Esophagus squamous epithelium (tissue), 5 donors: ENCODE measurements at regions not wholly inside any gene's neighbourhood (a gene's known extent, or its start where the extent isn't known, plus 50 kb on each side); places are given as distances from the start of the nearest gene placed in this dataset.

Experiments used
- DNase-seq: peaks from one replicate; lab custom pipeline; 2025; lab: John Stamatoyannopoulos, UW
- H3K27ac ChIP-seq, 4 donors: fragments of 200-600 bp; sonication (generic); one replicate each; pipeline ENCODE4 v1.5.1; 2016 to 2019; ENCODE audit warnings: mild to moderate bottlenecking in 1 of 4
- H3K27me3 ChIP-seq, 4 donors: fragments of 200-600 bp; sonication (generic); 1 replicate in 3 of 4; 2 replicates in 1 of 4; pipeline versions ENCODE4 v1.5.1 to v1.6.0; 2017 to 2021; ENCODE audit warnings: antibody characterized with exemption in 1 of 4
- H3K36me3 ChIP-seq, 3 donors: fragments of 200-600 bp; sonication (generic); one replicate each; pipeline ENCODE4 v1.5.1; 2016 to 2019
- H3K4me1 ChIP-seq, 3 donors: fragments of 200-600 bp; sonication (generic); one replicate each; pipeline ENCODE4 v1.5.1; 2017 to 2019
- H3K4me3 ChIP-seq, 4 donors: fragments of 200-600 bp; sonication (generic); 1 replicate in 3 of 4; 2 replicates in 1 of 4; pipeline ENCODE4 v1.5.1; 2016 to 2019; ENCODE audit warnings: mild to moderate bottlenecking in 2 of 4, moderate library complexity in 1 of 4
- H3K9me3 ChIP-seq, 3 donors: fragments of 200-600 bp; sonication (generic); one replicate each; pipeline ENCODE4 v1.5.1; 2016 to 2019
- POLR2A ChIP-seq, 4 donors: fragments of 450-650 bp; IDR thresholded peaks; one replicate each; pipeline ENCODE4 v1.6.1; 2017; ENCODE audit warnings: antibody characterized with exemption in 4 of 4, mild to moderate bottlenecking in 4 of 4, moderate library complexity in 3 of 4
- WGBS, 2 donors: methylation state at CpG; one replicate each; pipeline ENCODE4 v1.1.5; 2018; 5-methylcytosine and 5-hydroxymethylcytosine counted together
- intact Hi-C: fragments of 100-400 bp; cut with DNase I; formaldehyde crosslinking; loops from one replicate; pipeline ENCODE4 v1.15.0; 2022
- TF ChIP-seq, protein P1 (sequence below), 6 experiments: fragments of 450-650 bp in 4 of 6; fragments of 200-600 bp in 2 of 6; sonication (generic) in 2 of 6; IDR thresholded peaks; one replicate each; pipeline ENCODE4 v1.5.1; 2016 to 2019; ENCODE audit warnings: antibody characterized with exemption in 6 of 6, mild to moderate bottlenecking in 4 of 6, moderate library complexity in 4 of 6
- donor health status: DM: yes; HTN: yes; CAD: no.

DNA sequence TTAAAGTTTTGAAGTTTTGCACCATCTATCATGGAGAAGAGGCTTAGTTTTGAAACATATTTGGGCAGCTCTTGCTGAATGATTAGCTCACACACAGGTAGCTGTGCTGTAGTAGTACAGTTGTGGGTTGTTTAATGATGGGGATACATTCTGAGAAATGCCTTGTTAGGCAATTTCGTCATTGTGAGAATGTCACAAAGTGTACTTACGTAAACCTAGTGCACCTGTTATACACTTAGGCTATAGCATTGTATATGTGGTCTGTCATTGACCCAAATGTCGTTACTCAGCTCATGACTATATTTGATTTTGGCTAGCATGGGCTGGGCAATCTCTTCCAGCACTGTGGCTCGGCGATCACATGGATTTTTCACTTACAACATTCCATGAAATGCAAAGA, 247.2 kb upstream of the IGFBP3 start:
- intact Hi-C loops, result no loop called here
- Histone ChIP-seq H3K4me1 (no peaks in the 10 kb centered on the region), H3K27ac (no peak overlapping the region), H3K4me3 (no peak overlapping the region), H3K27me3 (no peaks in the 10 kb centered on the region), H3K36me3 (no peaks in the 10 kb centered on the region), H3K9me3 (no peaks in the 10 kb centered on the region)
- DNase-seq, result no peak
- TF ChIP-seq POLR2A (IDR thresholded peaks at IDR 0.05), result no peak
- 44 to 45% methylated on average over 5 of the region's 5 CpGs for WGBS, 2 donors

DNA sequence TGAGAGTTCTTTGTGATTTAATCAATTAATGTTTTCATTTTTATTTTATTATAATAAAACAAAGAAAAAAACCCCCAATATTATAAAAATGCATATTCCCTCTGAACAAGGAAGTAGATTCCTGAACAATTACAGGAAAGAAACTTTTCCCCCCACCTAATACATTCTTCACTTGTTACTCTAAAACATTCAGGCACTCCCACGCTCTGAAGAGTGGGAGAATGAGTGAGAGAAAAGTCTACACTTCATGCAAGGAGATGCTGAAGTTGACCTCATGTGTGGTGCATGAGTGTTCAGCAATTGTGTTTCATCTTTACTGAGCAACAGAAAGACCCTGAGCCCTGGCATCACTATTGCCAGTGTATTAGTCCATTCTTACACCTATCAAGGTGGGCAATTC, 244.2 kb upstream of the IGFBP3 start:
- 42 to 78% methylated on average over 1 of the region's 1 CpG for WGBS, 2 donors
- no peak for TF ChIP-seq POLR2A (IDR thresholded peaks at IDR 0.05)
- TF ChIP-seq, protein P1, sequence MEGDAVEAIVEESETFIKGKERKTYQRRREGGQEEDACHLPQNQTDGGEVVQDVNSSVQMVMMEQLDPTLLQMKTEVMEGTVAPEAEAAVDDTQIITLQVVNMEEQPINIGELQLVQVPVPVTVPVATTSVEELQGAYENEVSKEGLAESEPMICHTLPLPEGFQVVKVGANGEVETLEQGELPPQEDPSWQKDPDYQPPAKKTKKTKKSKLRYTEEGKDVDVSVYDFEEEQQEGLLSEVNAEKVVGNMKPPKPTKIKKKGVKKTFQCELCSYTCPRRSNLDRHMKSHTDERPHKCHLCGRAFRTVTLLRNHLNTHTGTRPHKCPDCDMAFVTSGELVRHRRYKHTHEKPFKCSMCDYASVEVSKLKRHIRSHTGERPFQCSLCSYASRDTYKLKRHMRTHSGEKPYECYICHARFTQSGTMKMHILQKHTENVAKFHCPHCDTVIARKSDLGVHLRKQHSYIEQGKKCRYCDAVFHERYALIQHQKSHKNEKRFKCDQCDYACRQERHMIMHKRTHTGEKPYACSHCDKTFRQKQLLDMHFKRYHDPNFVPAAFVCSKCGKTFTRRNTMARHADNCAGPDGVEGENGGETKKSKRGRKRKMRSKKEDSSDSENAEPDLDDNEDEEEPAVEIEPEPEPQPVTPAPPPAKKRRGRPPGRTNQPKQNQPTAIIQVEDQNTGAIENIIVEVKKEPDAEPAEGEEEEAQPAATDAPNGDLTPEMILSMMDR (IDR thresholded peaks at IDR 0.05), result no peak
- DNase-seq, result no peak
- Histone ChIP-seq H3K36me3 (no peaks in the 10 kb centered on the region), H3K9me3 (no peaks in the 10 kb centered on the region), H3K27me3 (no peaks in the 10 kb centered on the region), H3K4me1 (no peaks in the 10 kb centered on the region), H3K4me3 (no peak overlapping the region), H3K27ac (no peak overlapping the region)
- intact Hi-C loops, result no loop called here

DNA sequence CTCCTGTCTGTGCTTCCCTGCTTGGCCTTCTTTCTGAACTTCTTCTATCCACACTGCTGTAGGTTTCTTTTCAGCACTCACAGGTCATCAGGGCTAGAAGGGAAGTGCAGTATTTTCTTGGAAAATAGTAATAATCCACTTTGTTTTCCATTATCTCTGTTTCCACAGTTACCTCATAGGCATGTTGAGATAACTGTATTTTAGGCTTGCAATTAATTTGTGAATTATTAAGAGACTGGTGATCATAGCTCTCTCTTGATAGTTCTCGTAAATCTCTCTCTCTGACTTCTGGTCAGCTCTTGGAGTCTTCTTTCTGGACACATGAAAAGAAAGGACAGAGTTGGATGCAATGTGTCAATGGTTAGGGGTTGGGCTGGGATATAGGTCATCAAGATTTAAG, 243.6 kb upstream of the IGFBP3 start:
- no peaks in the 10 kb centered on the region for H3K9me3 ChIP-seq
- 28 to 70% methylated on average over 1 of the region's 1 CpG for WGBS, 2 donors
- TF ChIP-seq POLR2A (IDR thresholded peaks at IDR 0.05), result no peak
- TF ChIP-seq, protein P1 (IDR thresholded peaks at IDR 0.05), result no peak

DNA sequence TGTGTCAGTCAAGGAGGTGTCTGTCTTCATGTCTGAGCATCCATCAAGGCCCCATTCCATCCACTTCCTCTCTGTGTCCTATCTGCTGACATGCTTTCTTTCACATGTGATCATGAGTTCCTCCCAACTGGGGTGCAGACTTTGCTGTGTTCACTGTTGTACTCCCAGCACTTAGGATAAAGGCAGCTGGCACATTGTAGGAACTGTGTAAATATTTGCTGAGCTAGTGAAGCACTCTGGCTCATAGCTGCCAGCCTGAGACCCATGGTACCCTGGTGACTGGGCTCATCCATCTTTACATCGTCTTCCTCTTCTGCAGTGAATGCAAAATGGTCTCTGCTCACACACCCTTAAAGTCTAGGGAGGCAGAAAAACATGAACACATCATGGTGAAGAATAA, 242.2 kb upstream of the IGFBP3 start:
- 100% methylated on average over 1 of the region's 1 CpG for WGBS, 2 donors
- no peak overlapping the region for H3K4me3 ChIP-seq
- no peak overlapping the region for H3K27ac ChIP-seq
- intact Hi-C loops, result no loop called here
- H3K36me3 ChIP-seq, result no peaks in the 10 kb centered on the region
- no peaks in the 10 kb centered on the region for H3K9me3 ChIP-seq
- no peaks in the 10 kb centered on the region for H3K4me1 ChIP-seq
- no peaks in the 10 kb centered on the region for H3K27me3 ChIP-seq
- no peak for DNase-seq
- TF ChIP-seq POLR2A (IDR thresholded peaks at IDR 0.05), result no peak
- TF ChIP-seq, protein P1 (IDR thresholded peaks at IDR 0.05), result no peak

More for the DNA sequence above, 243.6 kb upstream of the IGFBP3 start:
- intact Hi-C loops, result no loop called here
- no peak for DNase-seq
- H3K27ac ChIP-seq, result no peak overlapping the region
- no peak overlapping the region for H3K4me3 ChIP-seq
- H3K36me3 ChIP-seq, result no peaks in the 10 kb centered on the region
- no peaks in the 10 kb centered on the region for H3K4me1 ChIP-seq
- no peaks in the 10 kb centered on the region for H3K27me3 ChIP-seq

DNA sequence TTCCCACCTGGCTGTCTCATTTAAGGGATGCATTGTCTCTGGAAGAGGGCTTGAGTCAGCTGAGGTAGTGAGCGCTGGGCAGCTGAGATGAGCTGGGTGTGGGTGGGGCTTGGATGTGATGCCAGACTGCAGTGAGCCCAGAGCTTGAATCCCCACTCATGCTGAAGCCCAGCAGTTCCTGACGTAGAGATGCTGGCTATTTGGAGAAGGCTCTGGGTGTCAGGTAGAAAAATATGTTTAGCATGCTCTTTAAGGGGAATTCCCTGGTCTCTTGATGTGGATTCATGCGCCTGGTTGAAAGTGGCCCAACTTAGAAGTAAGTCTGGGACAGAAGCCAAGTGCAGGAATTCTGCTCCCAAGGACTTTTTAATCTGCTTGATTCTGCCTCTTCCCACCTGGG, 241.5 kb upstream of the IGFBP3 start:
- H3K4me1 ChIP-seq, result no peaks in the 10 kb centered on the region
- H3K27ac ChIP-seq, result no peak overlapping the region
- TF ChIP-seq POLR2A (IDR thresholded peaks at IDR 0.05), result no peak
- TF ChIP-seq, protein P1 (IDR thresholded peaks at IDR 0.05), result no peak
- WGBS, 2 donors, result 28 to 39% methylated on average over 3 of the region's 3 CpGs
- DNase-seq, result no peak
- intact Hi-C loops, result no loop called here
- no peaks in the 10 kb centered on the region for H3K27me3 ChIP-seq
- no peak overlapping the region for H3K4me3 ChIP-seq
- no peaks in the 10 kb centered on the region for H3K9me3 ChIP-seq
- H3K36me3 ChIP-seq, result no peaks in the 10 kb centered on the region

DNA sequence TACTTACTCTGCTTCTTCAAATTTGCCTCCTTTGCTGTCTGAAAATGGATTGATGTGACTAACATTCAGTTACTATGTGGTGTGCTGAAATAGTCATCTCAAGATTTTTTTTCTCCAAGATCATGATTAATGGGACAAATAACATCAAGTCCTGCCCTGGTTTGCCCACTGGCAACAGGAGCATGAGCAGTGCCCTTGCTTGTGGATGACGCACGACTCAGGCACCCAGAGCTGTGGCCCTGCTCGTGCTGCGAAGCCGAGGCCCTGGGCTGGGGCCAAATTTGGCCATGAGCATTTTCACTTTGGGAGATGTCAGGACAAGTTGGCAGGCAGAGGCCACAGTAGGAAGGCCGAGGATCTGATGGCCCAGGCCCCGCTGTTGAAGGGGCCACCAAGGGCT, 239.8 kb upstream of the IGFBP3 start:
- Histone ChIP-seq H3K9me3 (no peaks in the 10 kb centered on the region), H3K27me3 (no peaks in the 10 kb centered on the region), H3K27ac (no peak overlapping the region), H3K36me3 (no peaks in the 10 kb centered on the region), H3K4me1 (no peaks in the 10 kb centered on the region), H3K4me3 (no peak overlapping the region)
- WGBS, 2 donors, result 68 to 83% methylated on average over 3 to 7 of the region's 7 CpGs
- TF ChIP-seq, protein P1 (IDR thresholded peaks at IDR 0.05), result no peak
- no peak for TF ChIP-seq POLR2A (IDR thresholded peaks at IDR 0.05)
- DNase-seq, result no peak
- intact Hi-C loops, result no loop called here
